GM18526 (cell line): ENCODE measurements at regions not wholly inside any gene's neighbourhood (a gene's known extent, or its start where the extent isn't known, plus 50 kb on each side); places are given as distances from the start of the nearest gene placed in this dataset.

Experiments used
- POLR2A ChIP-seq: IDR thresholded peaks from 3 replicates; pipeline ENCODE4 v1.6.1; 2011; ENCODE audit not compliant: insufficient read length; ENCODE audit errors: extremely low read depth

- TF ChIP-seq POLR2A, result no peak
Measured at GRCh38 chr14:61954306-61954705, 192.1 kb downstream of the SNAPC1 start.

DNA sequence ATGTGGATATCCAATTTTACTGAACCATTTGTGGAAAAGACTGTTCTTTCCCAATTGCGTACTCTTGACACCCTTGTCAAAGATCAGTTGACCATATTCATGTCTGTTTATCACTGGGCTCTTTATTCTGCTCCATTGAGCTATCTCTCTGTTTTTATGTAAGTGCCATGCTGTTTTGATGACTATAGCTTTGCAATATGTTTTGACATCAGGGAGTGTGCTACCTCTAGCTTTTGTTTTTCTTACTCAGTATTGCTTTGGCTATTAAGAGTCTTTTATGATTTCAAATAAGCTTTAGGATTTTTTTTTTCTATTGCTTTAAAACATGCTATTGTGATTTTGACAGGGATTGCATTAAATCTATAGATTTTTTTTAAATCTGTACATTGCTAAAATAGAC is 194.3 kb downstream of the SNAPC1 start:
- no peak for TF ChIP-seq POLR2A

GRCh38 chr14:61959348-61959747 is 197.1 kb downstream of the SNAPC1 start:
- TF ChIP-seq POLR2A, result no peak

DNA sequence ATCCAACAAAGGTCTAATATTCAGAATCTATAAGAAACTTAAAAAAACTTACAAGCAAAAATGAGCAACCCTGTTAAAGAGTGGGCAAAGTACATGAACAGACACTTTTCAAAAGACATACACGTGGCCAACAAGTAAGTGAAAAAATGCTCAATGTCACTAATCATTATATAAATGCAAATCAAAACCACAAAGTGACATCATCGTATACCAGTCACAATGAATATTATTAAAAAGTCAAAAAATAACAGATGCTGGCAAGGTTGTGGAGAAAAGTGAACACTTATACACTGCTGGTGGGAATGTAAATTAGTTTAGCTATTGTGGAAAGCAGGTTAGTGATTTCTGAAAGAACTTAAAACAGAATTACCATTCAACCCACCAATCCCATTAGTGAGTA is 199.1 kb downstream of the SNAPC1 start:
- no peak for TF ChIP-seq POLR2A

- no peak for TF ChIP-seq POLR2A
Measured at GRCh38 chr14:61963926-61964325, 201.7 kb downstream of the SNAPC1 start.

- no peak for TF ChIP-seq POLR2A
Measured at GRCh38 chr14:61965030-61965745, 203.0 kb downstream of the SNAPC1 start.

GRCh38 chr14:61968207-61968606 is 206.0 kb downstream of the SNAPC1 start:
- no peak for TF ChIP-seq POLR2A

- TF ChIP-seq POLR2A, result no peak
Measured at GRCh38 chr14:61972711-61973110, 210.5 kb downstream of the SNAPC1 start.

DNA sequence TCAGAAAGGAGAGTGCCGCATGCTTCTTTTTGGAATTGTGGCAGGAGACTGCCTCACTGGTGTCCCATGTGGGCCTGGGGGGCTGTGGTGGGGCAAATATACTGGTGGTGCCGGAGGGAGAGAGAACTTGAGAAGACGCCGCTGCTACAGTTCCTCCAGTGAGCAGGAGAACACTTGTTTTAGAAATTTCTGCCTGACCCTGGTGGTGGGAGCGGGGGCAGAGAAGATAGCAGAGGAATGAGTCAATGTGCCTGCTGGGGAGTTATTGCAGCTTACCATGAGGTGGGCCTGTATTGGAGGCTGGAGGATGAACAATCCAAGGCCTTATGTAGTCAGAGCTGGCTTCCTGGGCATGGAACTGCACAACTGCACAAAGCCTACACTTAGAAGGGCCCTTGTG is 211.8 kb downstream of the SNAPC1 start:
- TF ChIP-seq POLR2A, result no peak

- TF ChIP-seq POLR2A, result no peak
Measured at GRCh38 chr14:61977217-61977616, 215.0 kb downstream of the SNAPC1 start.

DNA sequence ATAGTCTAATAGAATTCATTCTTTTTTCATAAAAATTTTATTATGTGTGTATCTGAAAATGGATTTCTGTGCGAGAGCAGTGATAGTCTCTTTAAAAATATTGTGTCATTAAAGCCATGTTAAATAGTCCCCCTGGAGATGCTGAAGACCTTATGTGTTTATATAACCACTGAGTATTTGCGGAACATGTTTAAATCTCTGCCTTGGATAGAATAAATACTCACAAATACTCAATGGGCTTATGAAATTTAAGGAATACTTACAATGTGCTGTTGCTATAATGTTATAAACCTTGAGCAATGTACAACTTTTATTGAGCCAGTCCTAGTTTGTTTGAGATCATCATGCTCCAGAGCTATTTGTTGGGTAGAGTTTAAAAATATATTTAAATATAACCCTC is 226.0 kb downstream of the SNAPC1 start:
- no peak for TF ChIP-seq POLR2A

DNA sequence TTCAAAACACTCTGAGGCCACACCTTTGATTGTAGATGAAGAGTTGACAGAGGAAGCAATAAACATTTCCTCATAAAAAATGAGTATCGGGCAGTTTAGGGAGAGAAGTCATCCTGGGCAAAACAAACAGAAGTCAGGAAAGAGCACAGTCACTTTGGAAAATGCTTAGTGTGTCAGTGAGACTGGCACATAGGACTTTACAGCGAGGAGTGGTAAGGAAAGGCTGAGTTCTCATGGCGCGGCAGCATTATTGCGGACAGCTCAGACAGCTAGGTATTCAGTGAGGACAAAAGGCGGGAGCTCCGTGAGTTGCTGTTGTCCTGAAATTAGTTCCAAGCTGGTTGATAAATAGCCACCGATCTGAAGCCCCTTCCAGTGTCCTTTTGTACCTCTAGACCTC is 229.9 kb downstream of the SNAPC1 start:
- no peak for TF ChIP-seq POLR2A

GRCh38 chr14:61992926-61993325 is 230.7 kb downstream of the SNAPC1 start:
- TF ChIP-seq POLR2A, result no peak

GRCh38 chr14:61994589-61994988 is 232.4 kb downstream of the SNAPC1 start:
- TF ChIP-seq POLR2A, result no peak

- no peak for TF ChIP-seq POLR2A
Measured at GRCh38 chr14:61996753-61997152, 234.5 kb downstream of the SNAPC1 start.

DNA sequence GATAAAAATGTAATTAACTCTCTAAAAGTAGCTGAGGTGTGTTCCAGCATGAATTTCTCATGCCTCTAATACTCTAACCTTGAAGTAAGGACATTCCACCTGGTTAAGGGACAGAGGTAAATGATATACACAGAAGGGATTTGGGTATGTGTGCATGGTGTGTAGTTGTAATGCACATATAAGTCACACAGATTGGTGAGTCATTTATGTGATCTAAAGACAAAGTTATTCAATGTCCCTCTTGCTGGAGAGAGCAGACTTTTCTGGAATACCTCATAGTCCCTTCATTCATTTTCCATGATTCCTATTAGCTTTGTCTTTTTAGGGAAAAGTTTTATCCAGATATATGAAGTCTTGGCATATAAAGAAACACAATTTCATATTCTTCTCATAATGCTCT is 234.9 kb downstream of the SNAPC1 start:
- TF ChIP-seq POLR2A, result no peak

GRCh38 chr14:62001963-62002362 is 239.7 kb downstream of the SNAPC1 start:
- TF ChIP-seq POLR2A, result no peak
